GM21529 (cell line): ENCODE measurements at regions not wholly inside any gene's neighbourhood (a gene's known extent, or its start where the extent isn't known, plus 50 kb on each side); places are given as distances from the start of the nearest gene placed in this dataset.
"Not testable (repeated sequence)": the region's sequence is repeated elsewhere in the genome, so short reads cannot be mapped to it uniquely, and the experiment has no call there.

Experiments used
- ATAC-seq: cut with Tn5 transposase; IDR thresholded peaks from one replicate; pipeline ENCODE4 v1.9.1; 2021; ENCODE audit not compliant: unreplicated experiment

DNA sequence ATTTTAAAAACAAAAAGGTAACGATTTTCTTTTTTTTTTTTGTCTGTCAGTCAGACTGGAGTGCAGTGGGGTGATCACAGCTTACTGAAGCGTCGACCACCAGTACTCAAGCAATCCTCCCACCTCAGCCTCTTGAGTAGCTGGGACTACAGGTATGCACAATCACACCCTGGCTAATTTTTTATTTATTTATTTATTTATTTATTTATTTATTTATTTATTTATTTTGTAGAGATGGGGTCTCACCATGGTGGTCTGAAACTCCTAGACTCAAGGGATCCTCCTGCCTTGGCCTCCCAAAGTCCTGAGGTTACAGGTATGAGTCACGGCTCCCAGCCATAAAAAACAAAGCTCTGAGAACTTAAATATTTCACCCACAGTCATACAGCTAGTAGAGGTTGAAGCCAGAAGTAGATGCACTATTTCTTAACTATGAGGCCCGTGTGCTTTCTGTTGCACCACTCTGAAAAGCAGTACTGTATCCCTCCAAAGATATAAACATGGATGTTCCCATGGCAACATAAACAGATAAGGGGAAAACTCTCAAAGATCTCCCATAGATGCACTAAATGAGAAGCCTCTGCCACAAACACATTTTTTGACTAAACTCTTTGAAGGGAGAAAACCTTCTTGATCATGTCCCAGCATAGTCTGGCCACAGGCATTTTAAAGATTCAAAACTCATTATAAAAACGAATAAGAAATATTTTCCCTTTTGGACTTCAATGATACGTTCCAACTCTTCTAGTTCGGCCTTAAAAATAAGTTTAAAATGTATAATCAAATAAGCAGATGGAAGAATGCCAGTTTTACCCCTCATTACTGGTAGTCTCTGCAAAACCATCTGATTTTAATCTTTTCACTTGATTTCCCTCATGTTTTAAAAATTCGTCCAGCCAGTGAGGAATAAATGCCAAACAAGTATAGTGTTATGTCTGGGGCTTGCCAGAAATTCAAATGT, 162.3 kb upstream of the ARHGEF26 start:
- ATAC-seq: no peak

DNA sequence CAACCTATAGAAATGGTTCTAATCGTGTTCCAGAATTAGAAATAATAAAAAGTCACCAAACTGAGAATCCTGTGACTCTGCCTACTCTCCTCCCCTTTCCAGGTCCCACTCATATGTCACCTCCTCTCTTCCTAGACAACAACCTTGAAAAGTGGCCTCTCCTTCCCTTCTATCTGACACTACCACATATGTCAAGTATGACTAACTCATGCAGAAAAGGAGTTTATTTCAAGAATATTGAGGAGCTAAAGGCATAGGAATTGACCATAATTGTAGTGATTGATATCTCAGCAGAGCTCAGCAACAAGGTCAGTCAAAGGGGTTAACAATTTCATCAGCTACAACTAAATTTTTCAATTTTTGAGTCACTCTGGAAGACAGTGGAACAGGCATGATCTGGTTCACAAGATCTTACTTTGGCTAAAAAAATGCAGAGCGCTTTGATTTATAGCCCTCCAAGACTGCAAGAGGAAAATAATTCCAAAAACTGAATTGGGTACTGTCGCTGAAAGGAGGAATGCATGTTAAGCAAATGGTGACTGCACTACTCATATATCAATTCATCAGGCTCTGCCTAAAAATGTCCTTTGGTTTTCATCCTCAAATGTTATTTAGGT, 160.6 kb upstream of the ARHGEF26 start:
- no peak for ATAC-seq

DNA sequence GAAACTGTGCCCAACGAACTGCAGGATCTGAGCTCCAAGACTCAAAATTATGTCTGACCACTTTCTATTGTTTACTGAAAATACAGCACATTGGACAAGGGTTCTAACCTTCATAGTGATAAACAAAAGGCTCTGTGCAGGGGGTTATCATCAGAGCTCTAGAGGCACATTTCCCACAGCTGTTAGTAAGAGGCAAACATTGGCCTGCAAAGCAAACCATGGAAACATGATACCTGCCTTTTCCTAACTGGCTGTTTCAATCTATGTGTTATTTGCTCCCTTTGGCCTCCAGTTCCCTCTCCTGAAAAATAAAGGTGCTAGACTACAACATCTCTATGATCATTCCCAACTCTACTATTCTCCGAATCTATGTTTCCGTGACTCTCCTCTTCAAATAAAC, 159.7 kb upstream of the ARHGEF26 start:
- ATAC-seq: no peak

- ATAC-seq: no peak
Observed at GRCh38 chr3:153963012-153963411, 158.2 kb upstream of the ARHGEF26 start.

GRCh38 chr3:153967260-153967659, 153.9 kb upstream of the ARHGEF26 start:
- ATAC-seq: no peak

- peak; percentile 47 for ATAC-seq
Observed at GRCh38 chr3:153970047-153970446, 151.1 kb upstream of the ARHGEF26 start.

- ATAC-seq: no peak
Observed at GRCh38 chr3:153970741-153971347, 150.3 kb upstream of the ARHGEF26 start.

DNA sequence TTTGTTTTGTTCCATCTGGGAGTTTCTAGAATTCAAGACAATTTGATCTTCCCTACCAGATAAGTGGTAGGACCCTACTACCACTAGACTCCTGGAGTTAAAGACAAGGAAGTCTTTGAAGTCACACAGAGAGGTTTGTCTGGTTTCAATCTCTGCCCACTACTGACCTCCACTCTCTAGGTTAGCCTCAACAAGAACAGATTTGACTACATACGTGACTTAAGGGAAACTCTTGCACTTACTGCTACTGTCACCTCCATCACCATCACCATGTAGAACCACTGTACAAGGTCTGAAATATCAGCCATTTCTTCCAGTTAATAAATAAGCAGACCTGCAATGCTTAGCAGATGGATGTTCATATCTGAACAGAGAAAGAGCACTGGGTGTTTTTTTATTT, 148.3 kb upstream of the ARHGEF26 start:
- ATAC-seq: peak; percentile 43

DNA sequence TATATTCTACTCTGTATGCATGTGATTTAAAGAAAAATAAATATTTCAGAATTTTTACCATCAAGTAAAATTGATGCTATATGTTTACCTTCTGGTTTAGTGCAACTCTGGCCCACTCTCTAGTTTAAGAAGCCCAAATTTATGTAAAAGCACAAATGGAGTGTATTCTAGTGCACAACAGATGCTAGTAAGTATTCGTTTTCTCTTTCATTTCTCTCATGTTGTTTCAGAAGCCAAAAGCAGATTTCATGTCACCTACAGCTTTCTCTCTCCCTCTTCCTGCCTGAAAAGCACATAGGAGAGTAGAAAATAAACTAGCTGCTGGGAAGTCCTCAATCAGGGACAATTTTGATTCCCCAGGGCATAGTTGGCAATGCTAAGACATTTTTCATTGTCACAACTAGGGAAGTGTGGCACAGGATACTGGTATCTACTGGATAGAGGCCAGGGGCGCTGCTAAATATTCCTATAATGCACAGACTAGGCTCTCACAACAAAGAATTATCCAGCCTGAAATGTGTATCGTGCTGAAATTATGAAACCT, 147.4 kb upstream of the ARHGEF26 start:
- ATAC-seq: peak; percentile 64

DNA sequence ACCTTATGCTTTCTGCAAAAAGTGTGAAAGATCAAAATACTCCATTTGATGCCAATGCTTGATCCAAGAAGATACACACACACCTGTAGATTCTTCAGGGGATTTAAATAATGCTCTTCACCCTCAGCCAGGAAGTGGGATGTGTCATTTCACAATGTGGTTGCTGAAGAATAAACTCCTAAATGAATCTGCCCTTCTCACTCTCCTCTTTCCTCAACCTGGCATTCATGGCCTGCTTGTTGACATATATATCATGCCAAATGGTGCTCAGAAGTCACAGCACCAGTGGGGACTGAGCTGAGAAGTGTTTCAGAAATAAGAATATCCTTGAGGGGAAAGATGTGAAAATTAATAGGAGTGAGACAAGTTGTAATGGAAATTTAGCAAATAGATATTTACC, 146.6 kb upstream of the ARHGEF26 start:
- peak; percentile 24 for ATAC-seq

DNA sequence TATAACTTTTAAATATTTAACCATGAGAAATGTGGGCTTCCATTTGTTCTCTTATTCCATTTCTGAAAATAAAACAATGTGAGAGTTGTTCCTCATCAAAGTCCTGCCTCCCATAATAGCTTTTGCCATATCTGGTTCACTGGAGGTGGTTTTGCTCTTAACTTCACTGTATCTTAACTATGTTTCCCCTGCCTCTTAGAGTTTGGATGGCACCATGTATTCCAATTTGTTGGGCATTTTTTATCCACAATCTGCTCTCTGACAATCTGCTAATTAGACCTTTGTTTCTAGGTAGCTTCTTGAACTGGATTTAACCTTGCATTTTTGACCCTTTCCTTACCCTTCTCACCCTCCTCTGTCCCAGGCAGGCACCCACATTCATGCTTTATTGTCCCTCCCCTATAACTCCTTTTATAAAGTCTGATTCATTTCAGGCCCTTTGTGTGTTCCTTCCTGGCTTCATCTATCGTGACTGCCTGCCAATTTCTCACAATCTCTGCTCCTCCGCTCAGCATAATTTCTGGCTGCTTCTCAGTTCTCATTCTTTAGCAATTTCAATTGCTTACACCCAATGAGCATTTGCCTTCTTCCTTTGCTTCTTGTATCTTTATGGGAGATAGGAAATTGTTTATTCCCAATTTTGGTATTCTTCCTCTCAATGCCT, 144.2 kb upstream of the ARHGEF26 start:
- no peak for ATAC-seq

GRCh38 chr3:153978006-153978405, 143.2 kb upstream of the ARHGEF26 start:
- ATAC-seq: no peak

GRCh38 chr3:153979418-153980251, 141.6 kb upstream of the ARHGEF26 start:
- no peak for ATAC-seq

GRCh38 chr3:153980252-153980590, 141.0 kb upstream of the ARHGEF26 start:
- no peak for ATAC-seq

DNA sequence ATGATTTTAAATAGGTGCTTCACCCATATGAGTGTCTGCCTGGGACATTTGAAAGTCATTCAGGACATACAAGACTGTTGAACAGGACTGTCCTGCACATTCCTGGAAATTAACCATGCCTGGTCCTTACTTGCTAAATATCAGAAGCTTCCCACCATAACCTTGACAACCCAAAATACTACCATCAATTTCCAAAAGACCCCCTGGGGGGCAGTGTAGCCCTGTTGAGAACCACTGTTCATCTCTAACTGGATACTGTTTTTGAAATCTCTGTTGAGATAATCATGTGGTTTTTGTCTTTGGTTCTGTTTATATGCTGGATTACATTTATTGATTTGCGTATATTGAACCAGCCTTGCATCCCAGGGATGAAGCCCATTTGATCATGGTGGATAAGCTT, 123.8 kb upstream of the ARHGEF26 start:
- not testable (repeated sequence) for ATAC-seq

DNA sequence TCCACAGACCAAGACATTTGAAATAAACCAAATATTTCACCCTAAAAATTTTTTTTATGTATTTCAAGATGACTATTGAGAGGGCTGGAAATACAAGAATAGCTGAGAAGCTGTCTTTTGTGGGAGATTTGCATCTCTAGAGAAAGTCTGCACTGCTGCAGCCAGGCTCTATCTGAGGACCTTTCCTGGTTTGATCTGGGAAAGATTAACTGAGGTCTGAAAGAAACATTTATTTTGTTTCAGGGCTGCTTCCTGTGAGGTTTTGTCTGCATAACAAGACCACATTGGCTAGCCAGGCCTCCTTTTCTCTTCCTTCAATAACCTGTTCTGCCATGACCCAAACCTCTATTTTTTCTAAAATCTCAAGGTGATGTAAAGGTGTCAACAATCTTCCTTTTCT, 117.5 kb upstream of the ARHGEF26 start:
- no peak for ATAC-seq

- no peak for ATAC-seq
Observed at GRCh38 chr3:154011036-154011435, 110.2 kb upstream of the ARHGEF26 start.

GRCh38 chr3:154013736-154014135, 107.5 kb upstream of the ARHGEF26 start:
- ATAC-seq: no peak

DNA sequence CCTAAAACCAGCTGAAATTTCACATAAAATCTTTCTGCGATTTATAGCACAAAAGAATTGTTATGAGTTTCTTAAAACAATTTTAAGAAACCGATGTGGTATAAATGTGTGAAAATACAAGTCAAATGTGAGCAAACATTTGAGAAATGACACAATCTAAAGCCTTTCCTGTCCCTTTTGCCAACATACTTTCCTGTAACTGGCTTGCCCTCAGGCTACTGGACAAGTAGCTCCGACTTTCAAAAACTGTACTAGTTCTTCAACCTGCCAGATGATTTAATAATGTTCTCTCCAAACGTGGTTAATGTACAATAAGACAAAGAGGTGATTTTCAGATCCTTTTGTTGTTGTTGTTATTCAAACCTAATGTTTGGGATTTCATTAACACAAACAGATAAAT, 105.9 kb upstream of the ARHGEF26 start:
- no peak for ATAC-seq

GRCh38 chr3:154018100-154018696, 103.0 kb upstream of the ARHGEF26 start:
- ATAC-seq: peak; percentile 86
